Keratinocyte (primary cell): ENCODE measurements at regions not wholly inside any gene's neighbourhood (a gene's known extent, or its start where the extent isn't known, plus 50 kb on each side); places are given as distances from the start of the nearest gene placed in this dataset.

Experiments used
- DNase-seq: peaks from one replicate; pipeline ENCODE4 v3.0.0-alpha.2; 2011; ENCODE audit warnings: low read depth, missing footprints, low spot score
- FAIRE-seq: peaks from 2 replicates; lab custom pipeline; 2011; peaks lifted over from hg19 to GRCh38; lab: Jason Lieb, UNC
- H2AFZ ChIP-seq: 2 replicates; pipeline ENCODE4 v1.6.0; 2012; ENCODE audit warnings: low read length, control low read depth, inconsistent platforms; ENCODE audit not compliant: control insufficient read depth
- H3K27ac ChIP-seq: 2 replicates; pipeline ENCODE4 v1.5.1; 2011; ENCODE audit warnings: low read length; ENCODE audit not compliant: control insufficient read depth, insufficient read depth
- H3K27me3 ChIP-seq: 3 replicates; pipeline ENCODE4 v1.6.0; 2011; ENCODE audit warnings: low read length; ENCODE audit not compliant: control insufficient read depth, insufficient read depth; ENCODE audit errors: extremely low read depth
- H3K36me3 ChIP-seq, 2 experiments: 2 replicates in 1 of 2; 3 replicates in 1 of 2; pipeline ENCODE4 v1.5.1; 2011; ENCODE audit warnings: low read length in 2 of 2, mild to moderate bottlenecking in 1 of 2; ENCODE audit not compliant: control insufficient read depth in 2 of 2, insufficient read depth in 2 of 2; ENCODE audit errors: extremely low read depth in 1 of 2
- H3K4me1 ChIP-seq: 3 replicates; pipeline ENCODE4 v1.5.1; 2011; ENCODE audit warnings: low read length; ENCODE audit not compliant: control insufficient read depth, insufficient read depth; ENCODE audit errors: extremely low read depth
- H3K4me2 ChIP-seq: 3 replicates; pipeline ENCODE4 v1.6.0; 2011; ENCODE audit warnings: low read depth, low read length; ENCODE audit not compliant: control insufficient read depth, insufficient read depth; ENCODE audit errors: extremely low read depth
- H3K4me3 ChIP-seq, 3 experiments: fragments of 200-600 bp in 1 of 3; sonication (generic) in 1 of 3; 2 replicates in 2 of 3; 3 replicates in 1 of 3; pipeline ENCODE4 v1.5.1; 2011 to 2016; ENCODE audit warnings: low read length in 3 of 3, mild to moderate bottlenecking in 3 of 3, control low read depth in 2 of 3, inconsistent platforms in 1 of 3, low read depth in 1 of 3, mixed read lengths in 1 of 3, mixed run types in 1 of 3, moderate library complexity in 1 of 3; ENCODE audit not compliant: control insufficient read depth in 2 of 3, insufficient read depth in 2 of 3; ENCODE audit errors: extremely low read depth in 1 of 3
- H3K79me2 ChIP-seq: 2 replicates; pipeline ENCODE4 v1.6.0; 2012; ENCODE audit warnings: low read length; ENCODE audit not compliant: control insufficient read depth, insufficient read depth
- H3K9ac ChIP-seq: 3 replicates; pipeline ENCODE4 v1.6.0; 2011; ENCODE audit warnings: low read length; ENCODE audit not compliant: control insufficient read depth, insufficient read depth; ENCODE audit errors: extremely low read depth
- H3K9me1 ChIP-seq: 3 replicates; pipeline ENCODE4 v1.6.0; 2011; ENCODE audit warnings: low read length; ENCODE audit not compliant: control insufficient read depth, insufficient read depth; ENCODE audit errors: extremely low read depth
- H3K9me3 ChIP-seq: 2 replicates; pipeline ENCODE4 v1.5.1; 2012; ENCODE audit warnings: low read depth, low read length; ENCODE audit not compliant: control insufficient read depth
- H4K20me1 ChIP-seq: 3 replicates; pipeline ENCODE4 v1.6.0; 2011; ENCODE audit warnings: low read length; ENCODE audit not compliant: control insufficient read depth, insufficient read depth; ENCODE audit errors: extremely low read depth
- CTCF ChIP-seq, 3 experiments: IDR thresholded peaks in 1 of 3; conservative IDR thresholded peaks in 1 of 3; optimal IDR thresholded peaks in 1 of 3; 2 replicates in 2 of 3; 3 replicates in 1 of 3; pipeline versions ENCODE3 to v1.5.1; 2011; ENCODE audit warnings: low read length in 3 of 3, mild to moderate bottlenecking in 3 of 3, moderate library complexity in 2 of 3, control low read depth in 1 of 3, inconsistent platforms in 1 of 3; ENCODE audit not compliant: insufficient read depth in 2 of 3; ENCODE audit errors: extremely low read depth in 1 of 3
- EZH2 ChIP-seq: IDR thresholded peaks from one replicate; pipeline ENCODE4 v1.6.1; 2012; ENCODE audit warnings: inconsistent platforms, mild to moderate bottlenecking, low read length, moderate library complexity
- dilution Hi-C: fragments of 300-500 bp; cut with MboI; formaldehyde crosslinking; loops from one replicate; pipeline ENCODE4 v1.7.0; 2020; ENCODE audit warnings: low sequenced_read_pairs; ENCODE audit not compliant: extremely low pct_ligation_motif_present

DNA sequence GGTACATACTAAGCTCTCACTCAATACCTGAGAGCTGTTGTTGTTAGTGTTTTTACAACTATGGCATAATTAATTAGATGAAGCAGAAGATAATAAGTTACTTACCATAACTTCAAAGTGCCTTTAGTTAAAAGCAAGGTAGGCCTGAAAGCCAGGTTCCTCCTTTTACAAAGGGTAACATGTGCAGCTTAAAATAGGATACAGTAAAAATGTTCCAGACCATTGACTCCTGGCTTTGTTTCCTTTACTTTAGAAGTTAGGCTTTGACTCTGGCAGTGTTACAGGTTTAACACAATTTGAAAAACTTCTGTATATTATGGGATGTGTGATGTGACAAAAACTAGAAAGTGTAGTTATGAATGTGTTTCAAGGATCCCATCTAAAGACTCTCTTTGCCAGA is 522.5 kb downstream of the EPM2A start:
- Histone ChIP-seq H3K36me3 (no peaks in the 10 kb centered on the region), H3K27me3 (no peaks in the 10 kb centered on the region), H4K20me1 (no peaks in the 10 kb centered on the region), H3K9ac (no peak overlapping the region), H3K4me3 (no peak overlapping the region), H3K4me2 (no peak overlapping the region), H3K9me3 (no peaks in the 10 kb centered on the region), H3K4me1 (no peaks in the 10 kb centered on the region), H2AFZ (no peak overlapping the region), H3K79me2 (no peaks in the 10 kb centered on the region), H3K27ac (no peak overlapping the region), H3K9me1 (no peaks in the 10 kb centered on the region)
- TF ChIP-seq CTCF (optimal IDR thresholded peaks at IDR 0.05 in 1 of 3, IDR thresholded peaks at IDR 0.05 in 1 of 3, conservative IDR thresholded peaks at IDR 0.05 in 1 of 3; ENCODE audit: extremely low read depth in 1 of 3, insufficient read depth in 2 of 3, low read length in 3 of 3), result no peak
- no peak for TF ChIP-seq EZH2
- dilution Hi-C loops, result no loop called here
- DNase-seq (no peak), FAIRE-seq (no peak)

DNA sequence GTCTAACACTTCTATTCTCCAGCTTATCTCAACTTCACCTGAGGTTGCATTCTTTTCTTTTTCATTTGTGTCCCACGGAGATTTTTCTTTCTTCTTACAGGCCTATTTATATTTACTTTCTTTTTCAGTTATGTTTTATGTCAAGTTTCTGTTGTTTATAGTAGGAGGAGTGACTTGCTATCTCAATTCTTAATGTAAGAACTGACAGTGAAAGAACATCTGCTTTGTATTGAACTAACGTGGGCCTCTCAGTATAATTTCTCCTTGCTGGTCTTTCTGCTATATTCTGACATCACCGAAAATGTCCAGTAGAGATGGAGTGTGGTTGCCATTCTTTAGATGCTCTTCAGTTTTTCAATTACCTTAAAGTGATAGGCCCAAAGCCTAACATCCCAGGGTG is 521.7 kb downstream of the EPM2A start:
- Histone ChIP-seq H3K9ac (no peak overlapping the region), H3K36me3 (no peaks in the 10 kb centered on the region), H3K27ac (no peak overlapping the region), H3K4me3 (no peak overlapping the region), H3K4me1 (no peaks in the 10 kb centered on the region), H4K20me1 (no peaks in the 10 kb centered on the region), H3K9me1 (no peaks in the 10 kb centered on the region), H3K9me3 (no peaks in the 10 kb centered on the region), H3K79me2 (no peaks in the 10 kb centered on the region), H3K4me2 (no peak overlapping the region), H2AFZ (no peak overlapping the region), H3K27me3 (no peaks in the 10 kb centered on the region)
- dilution Hi-C loops, result no loop called here
- no peak for DNase-seq
- FAIRE-seq, result no peak
- TF ChIP-seq EZH2 (no peak), CTCF (optimal IDR thresholded peaks at IDR 0.05 in 1 of 3, IDR thresholded peaks at IDR 0.05 in 1 of 3, conservative IDR thresholded peaks at IDR 0.05 in 1 of 3; ENCODE audit: extremely low read depth in 1 of 3, insufficient read depth in 2 of 3, low read length in 3 of 3) (no peak)
